ENCODE measurements at regions not wholly inside any gene's neighbourhood (a gene's known extent, or its start where the extent isn't known, plus 50 kb on each side); places are given as distances from the start of the nearest gene placed in this dataset.

- DNase-seq, result no peak
Measured at GRCh38 chr6:1553562-1554083, 56.1 kb upstream of the FOXC1 start.

GRCh38 chr6:1554141-1554475, 55.6 kb upstream of the FOXC1 start:
- no peak for DNase-seq

- DNase-seq, result peak; percentile 72
Measured at GRCh38 chr6:1554476-1555310, 55.0 kb upstream of the FOXC1 start.

- no peak for DNase-seq
Measured at GRCh38 chr6:1558388-1558787, 51.3 kb upstream of the FOXC1 start.
